TTC549 (cell line): ENCODE measurements at regions not wholly inside any gene's neighbourhood (a gene's known extent, or its start where the extent isn't known, plus 50 kb on each side); places are given as distances from the start of the nearest gene placed in this dataset.

Source experiments
- FAIRE-seq: peaks from 2 replicates; lab custom pipeline; 2012; peaks lifted over from hg19 to GRCh38; lab: Jason Lieb, UNC

DNA sequence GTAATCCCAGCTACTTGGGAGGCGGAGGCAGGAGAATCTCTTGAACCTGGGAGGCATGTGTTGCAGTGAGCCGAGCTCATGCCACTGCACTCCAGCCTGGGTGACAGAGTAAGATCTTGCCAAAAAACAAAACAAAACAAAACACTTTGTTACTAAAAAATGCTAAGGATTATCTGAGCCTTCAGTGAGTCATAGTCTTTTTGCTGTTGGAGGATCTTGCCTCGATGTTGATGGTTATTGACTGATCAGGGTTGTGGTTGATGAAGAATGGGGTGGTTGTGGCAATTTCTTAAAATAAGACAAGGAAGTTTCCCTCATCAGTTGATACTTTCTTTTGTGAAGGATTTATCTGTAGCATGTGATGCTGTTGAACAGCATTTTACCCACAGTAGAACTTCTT, 196.8 kb upstream of the HDDC2 start:
- FAIRE-seq: no peak

DNA sequence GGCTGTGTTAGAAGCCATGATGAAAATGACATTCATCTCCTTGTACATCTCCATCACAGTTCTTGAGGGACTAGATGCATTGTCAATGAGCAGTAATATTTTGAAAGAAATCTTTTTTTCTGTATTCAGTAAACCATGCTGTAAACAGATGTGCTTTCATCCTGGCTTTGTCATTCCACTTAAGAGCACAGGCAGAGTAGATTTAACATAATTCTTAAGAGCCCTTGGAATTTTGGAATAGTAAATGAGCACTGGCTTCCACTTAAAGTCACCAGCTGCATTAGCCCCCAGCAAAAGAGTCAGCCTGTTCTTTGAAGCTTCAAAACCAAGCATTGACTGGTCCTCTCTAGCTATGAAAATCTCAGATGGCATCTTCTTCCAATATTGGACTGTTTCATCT, 197.8 kb upstream of the HDDC2 start:
- no peak for FAIRE-seq

DNA sequence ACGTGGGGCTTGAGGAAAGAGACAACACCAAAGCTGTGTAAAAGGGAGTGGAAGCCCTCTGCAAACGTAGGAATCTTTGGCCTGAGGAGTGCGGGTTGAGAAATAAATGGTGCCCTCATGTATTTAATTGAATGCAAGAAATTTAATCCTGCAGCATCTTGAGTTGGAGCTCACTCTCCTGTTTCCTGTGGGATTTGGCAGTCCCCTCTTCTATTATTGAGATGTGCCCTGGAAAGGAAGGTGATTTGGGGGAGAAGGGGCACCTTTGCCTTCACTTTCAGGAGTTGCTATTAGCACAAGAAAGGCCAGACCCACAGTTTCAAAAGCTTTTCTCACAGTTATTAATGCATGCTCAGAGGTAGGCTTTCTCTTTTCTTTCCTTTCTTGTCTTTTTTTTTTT, 201.4 kb upstream of the HDDC2 start:
- FAIRE-seq: no peak

DNA sequence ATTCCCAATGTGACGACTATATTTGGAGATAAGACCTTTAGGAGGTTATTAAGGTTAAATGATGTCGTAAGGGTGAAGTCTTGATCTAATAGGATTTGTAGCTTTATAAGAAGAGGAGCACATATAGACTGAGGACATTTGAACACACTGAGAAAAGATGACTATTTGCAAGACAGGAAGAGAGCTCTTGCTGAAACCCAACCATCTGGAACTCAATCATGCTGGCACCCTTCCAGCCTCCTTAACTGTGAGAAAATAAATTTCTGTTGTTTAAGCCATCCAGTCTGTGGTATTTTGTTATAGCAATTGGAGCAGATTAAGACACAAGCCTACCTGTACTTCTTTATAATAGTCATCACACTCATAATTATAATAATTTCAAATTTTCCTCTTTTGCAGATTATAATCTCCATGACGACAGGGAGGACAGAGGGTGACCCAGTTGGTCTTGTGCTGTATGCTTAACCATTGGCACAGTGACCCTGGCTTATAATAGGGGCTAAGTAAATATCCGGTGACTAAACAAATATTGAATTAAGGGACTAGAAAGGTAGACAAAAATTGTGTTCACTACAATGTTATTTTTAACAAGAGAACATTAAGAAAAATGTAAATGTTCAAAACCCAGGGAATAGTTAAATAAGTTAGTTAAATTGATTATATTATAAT, 206.4 kb upstream of the HDDC2 start:
- no peak for FAIRE-seq

DNA sequence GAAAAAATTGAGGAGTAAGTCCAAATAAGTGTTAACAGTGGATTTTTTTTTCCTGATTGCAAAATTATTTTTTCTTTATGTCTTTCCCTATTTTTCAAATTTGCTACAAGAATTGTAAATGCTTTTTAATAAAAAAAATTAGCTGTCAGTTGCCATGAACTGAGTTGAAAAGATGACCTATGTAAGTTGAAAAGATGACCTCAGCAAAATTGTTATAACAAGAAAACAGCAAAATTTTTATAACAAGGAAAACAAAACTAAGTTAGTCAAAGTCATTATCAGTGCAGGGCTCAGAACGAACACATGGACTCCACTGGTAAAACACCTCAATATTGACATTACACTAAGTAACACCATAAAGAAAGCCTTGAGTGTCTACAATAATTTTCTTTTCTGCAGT, 207.0 kb upstream of the HDDC2 start:
- FAIRE-seq: no peak

DNA sequence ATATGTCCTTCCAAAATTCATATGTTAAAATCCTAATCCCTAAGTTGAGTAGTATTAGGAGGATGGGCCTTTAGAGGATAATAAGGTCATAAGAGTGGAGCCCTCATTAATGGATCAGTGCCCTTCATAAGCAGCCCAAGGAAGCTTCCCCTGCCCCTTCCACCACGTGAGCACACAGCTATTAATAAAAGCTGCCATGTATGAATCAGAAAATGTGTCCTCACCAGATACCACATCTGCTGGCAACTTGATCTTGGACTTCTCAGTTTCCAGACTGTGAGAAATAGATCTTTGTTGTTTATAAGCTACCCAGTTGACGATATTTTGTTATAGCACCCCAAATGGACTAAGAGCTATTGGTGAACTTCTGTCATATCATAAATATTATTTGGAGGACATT, 207.7 kb upstream of the HDDC2 start:
- no peak for FAIRE-seq

DNA sequence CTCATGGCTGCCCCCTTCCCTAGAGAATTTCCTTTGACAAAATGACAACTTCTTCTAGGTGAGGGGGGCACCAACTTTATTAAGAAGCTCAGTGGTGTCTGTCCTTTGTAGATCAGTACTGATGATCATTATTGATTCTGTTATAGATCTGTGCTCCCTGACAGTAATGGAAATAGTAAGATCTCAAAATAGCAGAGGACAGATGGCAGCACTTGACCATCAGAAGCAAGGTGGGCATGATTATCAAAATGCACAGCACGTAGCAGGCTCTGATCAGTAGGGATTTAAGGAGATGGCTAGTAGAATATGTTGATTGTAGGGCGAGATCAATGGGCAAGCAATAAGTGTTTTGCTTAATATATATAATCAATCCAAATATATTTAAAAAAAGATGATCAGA, 208.6 kb upstream of the HDDC2 start:
- no peak for FAIRE-seq

DNA sequence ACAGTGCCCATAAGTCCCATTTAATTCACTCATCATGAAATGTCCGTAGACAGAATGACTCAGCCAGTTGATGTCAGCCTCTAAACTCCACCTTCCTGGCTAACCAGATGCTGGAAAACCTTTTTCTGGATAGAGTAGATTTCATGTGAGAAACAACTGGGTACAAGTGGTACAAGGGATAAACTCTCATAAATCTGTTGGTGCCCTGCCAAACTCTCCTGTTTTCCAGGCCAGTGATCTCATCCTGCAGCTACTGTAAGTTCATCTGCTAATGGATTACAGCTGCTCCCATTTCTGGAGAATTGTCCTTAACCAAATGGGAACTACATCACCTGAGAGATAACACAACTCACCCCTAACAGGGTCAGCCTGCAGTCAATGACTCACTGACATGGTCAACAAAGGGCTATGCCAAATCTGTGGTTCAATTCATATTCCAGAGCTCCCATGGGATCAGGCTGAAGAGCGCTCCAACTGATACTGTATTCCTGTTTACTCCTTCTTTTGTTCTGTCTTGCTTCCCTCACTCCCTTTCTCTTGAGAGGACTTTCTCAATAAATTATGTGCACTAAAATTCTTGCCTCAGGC, 210.1 kb upstream of the HDDC2 start:
- FAIRE-seq: no peak

DNA sequence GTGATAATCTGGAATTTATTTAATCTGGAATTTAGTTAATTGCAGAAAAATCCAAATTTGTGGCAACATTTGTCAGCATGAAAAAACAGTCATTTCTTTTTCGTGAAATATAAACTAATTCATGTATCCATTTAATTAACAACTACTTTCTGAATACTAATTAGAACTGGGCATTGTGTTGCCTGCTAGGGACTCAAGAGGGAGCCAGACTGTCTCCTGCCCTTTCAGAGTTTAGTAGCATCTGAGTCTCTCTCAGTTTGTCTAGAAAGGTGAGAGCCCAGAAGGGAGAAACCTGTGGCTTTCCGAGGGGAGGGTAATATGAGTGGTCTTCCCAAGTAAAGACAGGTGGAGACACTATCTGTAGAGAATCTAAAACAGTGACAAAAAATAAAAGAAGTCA, 210.9 kb upstream of the HDDC2 start:
- no peak for FAIRE-seq

DNA sequence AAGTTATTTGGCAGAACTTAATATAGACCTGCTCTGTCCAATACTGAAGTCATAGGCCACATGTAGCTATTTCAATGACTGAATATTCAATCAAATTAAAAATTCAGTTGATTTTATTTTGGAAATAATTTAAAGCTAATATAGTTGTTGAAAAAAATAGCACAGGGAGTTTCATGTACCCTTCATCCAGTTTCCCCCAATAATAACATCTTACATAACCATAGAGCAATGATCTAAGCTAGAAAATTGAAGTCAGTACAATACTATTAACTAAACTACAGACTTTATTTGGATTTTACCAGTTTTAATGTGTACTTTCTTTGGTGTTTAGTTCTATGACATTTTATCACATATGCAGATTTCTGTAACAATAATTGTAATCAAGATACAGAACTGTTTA, 212.2 kb upstream of the HDDC2 start:
- FAIRE-seq: no peak

DNA sequence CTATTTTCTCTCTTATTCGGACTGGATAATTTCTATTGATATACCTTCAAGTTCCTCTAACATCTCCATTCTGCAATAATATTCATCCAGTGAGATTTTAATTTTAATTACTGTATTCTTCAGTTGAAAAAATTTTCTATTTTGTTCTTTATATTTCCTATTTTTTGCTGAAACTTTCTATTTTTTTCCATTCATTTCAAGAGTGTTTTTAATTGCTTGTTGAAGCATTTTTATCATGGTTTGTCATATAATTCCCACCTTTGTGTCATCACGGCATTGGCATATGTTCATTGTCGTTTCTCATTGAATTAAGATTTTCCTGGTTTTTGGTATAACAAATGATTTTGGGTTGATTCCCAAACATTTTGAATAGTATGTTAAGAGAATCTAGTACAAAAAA, 214.9 kb upstream of the HDDC2 start:
- no peak for FAIRE-seq

DNA sequence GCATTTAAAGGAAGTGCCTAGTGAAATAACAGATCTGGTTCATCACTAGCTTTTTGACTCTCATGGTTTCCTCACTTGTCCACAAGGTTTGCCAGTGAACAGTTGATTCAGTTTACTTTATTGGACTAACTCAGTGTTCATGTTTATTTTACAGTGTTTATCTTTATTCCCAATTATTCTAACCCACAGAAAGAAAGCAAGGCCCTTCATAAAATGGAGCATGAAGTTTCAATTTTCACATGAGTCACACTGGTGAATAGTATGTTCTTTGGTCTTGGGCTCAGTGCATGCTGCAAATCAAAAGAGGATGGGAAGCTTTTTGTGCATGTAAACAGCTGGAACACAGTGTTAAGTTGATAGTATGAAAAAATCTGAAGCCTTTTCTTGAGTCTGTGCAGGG, 217.6 kb upstream of the HDDC2 start:
- no peak for FAIRE-seq

DNA sequence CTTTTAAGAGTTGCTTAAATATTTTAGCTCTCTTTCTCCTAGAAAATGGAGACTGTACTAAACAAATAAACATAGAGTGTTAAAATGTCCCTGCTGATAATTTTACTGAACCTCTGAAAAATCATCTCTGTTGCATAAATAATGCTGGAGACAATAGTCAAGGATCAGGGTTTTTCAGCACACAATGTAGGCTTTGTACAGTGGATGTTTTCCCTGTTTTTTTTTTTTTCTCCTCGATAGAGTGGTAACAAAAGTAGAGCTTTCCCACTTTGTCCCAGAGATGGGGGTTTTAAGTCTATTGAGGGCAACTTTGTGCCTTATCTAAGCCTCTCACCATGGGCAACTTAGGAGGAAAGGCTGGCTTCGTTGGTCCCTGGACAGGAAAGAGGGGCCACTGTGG, 222.6 kb upstream of the HDDC2 start:
- FAIRE-seq: no peak

DNA sequence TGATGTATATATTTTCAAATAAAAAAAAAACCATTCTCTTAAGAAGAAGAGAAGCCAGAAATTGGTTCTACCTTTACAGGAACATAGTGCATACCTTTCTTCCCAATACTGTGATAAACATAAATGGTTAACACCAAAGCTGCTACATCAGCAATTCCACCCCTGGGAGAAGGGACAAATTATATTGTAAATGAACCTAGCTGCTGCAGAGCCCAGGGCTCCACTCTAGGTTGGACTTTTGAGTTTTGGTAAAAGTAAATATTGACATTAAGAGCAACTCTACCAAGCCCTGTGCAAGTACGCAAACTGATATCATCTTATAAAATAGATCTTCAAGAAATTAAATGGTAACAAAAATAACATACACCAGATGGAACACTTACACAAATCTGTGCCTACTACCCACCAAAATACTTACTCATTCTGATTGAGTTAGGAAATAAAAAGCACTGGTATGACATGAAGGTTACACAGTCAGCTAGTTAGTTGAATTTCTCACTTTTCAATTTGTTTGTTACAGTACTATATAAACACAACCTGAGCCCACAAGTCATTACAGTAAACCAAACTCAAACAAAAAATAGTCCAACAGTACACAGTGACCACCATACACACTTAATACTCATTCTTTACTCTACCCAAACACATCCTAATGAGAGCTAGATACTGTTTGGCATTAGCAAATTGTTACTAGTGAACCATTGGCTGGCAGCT, 223.3 kb upstream of the HEY2 start:
- no peak for FAIRE-seq

DNA sequence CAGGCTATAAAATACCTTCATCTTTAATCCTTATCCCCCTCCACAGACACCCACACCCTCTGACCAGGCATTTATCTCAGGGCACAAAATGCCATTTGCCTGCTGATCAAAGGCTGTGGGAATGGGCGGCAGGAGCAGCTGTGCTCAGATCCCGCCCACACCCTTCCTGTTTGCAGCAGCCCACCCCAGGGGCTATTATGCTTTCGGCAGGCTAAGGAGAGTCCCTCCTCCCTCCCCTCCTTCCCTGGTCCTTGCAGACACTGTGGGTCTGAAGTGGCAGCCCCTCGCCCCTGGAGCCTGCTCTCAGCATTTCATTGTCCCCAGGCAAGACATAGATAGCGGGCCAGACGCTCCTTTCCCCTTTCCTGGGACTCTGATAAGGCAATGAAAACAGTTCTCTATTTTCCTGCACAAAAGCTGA, 220.8 kb upstream of the HEY2 start:
- FAIRE-seq: no peak

DNA sequence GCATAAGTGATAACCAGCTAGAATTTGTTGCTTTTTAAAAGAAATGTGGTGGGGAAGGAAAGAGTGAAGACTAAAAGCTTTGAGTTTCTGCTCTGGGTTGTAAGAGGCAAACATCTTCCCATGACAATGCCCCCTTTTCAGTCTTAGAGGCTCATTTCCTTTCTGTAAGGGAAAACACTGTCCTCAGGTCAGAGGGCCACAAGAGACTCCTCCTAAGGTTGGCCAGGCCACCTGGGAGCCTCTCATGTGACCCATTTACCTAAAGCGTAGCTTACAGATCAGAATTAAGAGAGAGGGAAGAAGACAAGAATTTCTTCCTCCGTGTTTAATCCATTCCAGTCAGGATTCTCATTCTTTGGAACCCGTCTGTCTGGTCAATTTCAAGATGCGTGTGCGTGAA, 220.4 kb upstream of the HEY2 start:
- FAIRE-seq: no peak

DNA sequence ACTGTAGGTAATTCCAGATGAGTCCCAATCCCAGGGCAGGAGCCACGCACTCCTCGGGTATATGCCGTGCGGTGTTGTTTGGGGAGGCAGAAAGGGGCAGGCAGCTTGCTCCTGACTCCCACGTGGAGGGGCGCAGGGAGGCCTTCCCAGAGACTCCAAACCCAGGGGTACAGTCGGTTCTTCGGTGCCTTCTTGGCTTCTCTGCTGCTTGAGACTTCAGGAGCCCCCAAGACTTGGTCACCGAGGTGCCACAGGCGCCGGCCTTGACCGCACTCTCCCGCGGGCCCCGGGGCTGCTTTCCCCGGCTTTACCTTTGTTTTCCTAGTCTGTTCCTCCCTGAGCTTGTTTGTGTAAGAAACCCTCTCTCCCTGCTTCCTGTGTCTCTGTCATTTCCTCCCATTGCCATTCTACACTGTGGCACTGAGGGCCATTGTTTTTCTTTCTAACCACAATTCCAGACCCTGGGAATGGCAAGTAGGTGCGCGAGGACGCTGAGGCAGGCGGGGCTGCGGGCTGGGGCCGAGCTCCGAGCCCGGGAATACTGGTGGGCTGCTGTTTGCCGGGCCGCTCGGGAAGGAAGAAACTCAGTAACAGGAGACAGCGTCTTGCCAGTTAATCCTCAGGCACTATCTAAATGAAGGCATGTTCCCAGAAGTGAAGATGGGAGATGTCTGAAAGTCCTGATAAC, 215.6 kb upstream of the HEY2 start:
- no peak for FAIRE-seq

DNA sequence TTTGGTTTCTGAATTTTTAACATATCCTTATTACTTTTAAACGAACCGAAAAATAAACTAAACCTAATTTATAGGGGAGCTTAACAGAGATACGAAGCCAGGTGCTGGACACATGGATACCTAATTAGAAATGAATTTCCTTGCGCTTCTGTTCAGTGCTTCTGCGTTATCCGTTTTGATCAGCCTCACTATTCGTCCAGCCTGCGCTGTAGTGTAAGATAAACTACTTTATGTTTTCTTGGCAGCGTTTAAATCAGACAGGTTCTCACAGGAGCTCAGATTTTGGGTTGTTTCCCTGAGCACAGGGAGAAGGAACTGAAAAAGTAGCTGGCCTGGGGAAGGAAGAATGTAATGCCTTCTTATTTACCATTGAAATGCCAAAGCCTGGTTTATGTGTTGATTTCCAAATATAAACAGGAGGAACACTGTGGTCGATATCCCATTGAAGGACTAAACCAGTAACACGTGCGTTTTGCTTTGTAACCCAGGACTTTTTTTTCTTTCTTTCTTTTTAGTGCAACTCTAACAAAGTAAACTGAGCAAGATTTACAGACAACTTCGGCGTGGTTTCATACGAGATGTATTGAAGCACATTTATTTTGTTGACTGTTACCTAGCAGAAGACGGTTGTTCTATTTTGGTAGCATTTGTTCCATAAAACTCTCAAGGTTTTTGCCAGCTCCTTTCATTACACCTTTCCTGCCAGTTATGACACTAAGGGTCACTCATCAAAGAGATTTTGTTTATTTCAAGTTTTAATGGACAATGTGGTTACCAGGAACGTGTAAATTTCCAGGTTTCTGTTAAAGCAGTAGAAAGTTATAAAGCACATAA, 214.8 kb upstream of the HEY2 start:
- no peak for FAIRE-seq

DNA sequence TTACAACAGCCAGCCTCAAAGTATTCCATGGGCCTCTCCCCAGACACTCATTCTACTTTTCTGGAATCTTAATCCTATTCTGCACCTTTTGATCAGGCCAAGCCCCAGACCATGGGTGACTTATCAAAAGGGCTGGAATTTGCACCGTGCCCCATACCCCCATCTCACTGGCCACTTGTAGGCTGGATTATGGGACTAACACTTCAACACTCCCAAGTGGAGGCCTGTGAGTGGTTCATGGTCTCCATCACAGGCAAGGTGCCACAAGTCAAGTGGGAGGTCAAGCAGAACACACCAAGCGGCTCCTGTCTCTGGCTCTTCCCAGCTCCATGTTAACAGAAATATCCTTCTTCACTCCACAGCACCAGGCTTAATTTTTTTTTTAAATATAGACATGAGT, 212.3 kb upstream of the HEY2 start:
- FAIRE-seq: no peak

DNA sequence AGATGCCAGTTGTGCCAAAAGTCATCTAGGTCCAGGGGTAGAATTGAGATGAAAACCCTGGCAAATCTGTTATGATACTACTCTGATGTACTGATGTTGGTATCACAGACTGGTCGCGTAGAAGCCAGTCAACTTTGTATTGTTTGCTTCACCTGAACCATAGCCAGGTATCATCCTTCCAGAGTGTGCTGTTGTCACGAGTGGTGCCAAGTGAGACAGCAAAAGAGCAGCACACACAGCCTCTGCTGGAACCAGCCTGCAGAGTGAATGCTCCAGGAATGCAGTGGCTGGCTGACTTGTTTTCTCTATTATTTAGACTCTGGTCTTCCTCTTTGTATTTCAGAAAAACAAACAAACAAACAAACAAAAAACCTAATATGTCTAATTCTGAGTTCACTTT, 209.5 kb upstream of the HEY2 start:
- no peak for FAIRE-seq

DNA sequence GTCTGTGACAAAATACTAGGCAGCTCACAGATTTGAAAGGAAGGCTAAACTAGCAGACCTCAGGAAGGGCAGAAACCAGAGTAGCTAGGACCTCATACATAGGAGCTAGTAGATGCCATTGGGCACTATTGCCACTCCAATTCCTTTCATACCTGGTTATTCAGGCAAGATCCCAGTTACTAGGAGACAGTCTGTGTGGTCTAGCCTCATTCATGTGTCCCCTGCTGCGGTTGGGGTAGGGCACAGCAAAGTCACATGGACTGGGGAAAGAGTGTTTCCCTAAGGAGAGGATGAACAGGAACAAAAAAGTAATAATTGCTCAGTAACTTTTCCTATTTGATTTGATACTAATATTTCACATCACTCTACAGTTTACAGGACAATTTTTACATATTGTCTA, 204.6 kb upstream of the HEY2 start:
- no peak for FAIRE-seq

DNA sequence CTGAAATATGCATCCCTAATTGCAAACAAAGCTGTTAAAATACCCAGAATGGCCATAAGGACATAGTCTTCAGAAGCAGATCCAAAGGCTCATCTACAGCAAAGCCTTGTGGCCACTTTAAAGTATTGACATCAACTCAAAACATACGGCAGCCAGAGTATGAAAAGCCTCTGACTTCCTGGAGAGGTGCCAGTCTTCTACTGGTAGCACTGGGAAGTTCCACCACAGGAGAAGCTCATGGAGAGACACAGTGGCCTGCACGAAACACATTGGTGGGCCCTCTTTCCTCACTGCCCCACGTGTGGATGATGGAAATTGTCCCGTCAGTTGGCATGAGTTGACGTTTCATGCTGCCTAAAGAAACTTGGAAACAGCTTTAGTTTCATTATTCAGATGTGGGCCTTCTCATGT, 202.6 kb upstream of the HEY2 start:
- FAIRE-seq: no peak

DNA sequence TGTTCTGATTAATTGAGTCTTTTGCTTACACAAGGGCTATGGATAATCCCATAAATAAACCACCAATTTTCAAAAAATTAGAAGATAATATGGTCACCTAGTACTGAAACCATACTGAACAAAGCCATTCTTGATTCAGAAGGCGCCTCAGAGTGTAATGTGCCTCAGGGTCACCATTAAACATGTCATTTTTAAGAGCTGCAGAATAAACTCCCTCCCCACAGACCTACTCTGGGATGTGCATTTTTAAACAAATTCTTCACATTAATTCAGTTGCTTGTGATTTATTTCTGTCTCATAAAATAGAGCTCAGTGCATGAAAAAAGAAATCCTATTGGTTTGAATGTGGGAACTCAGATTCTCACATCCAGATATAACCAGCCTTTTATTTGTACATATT, 202.1 kb upstream of the HEY2 start:
- no peak for FAIRE-seq
